ENCODE measurements at regions not wholly inside any gene's neighbourhood (a gene's known extent, or its start where the extent isn't known, plus 50 kb on each side); places are given as distances from the start of the nearest gene placed in this dataset.

- TF ChIP-seq POLR2AphosphoS5 (IDR thresholded peaks at IDR 0.05; ENCODE audit: low read depth, low read length) (no peak), POLR2A (IDR thresholded peaks at IDR 0.05; ENCODE audit: low read depth, low read length) (no peak), TAF1 (IDR thresholded peaks at IDR 0.05; ENCODE audit: borderline replicate concordance, low read depth, low read length) (no peak)
Measured at GRCh38 chr12:38156497-38157245, 159.9 kb upstream of the ALG10B start.
